GM12873 (cell line): ENCODE measurements at regions not wholly inside any gene's neighbourhood (a gene's known extent, or its start where the extent isn't known, plus 50 kb on each side); places are given as distances from the start of the nearest gene placed in this dataset.

ENCODE experiments used
- CTCF ChIP-seq: IDR thresholded peaks from 2 replicates; pipeline ENCODE4 v1.5.1; 2012; ENCODE audit warnings: low read depth, mild to moderate bottlenecking, moderate library complexity, low read length, control low read depth; ENCODE audit not compliant: insufficient read depth; ENCODE audit errors: missing control alignments

GRCh38 chr18:33517950-33518349 is 60.1 kb upstream of the ASXL3 start:
- TF ChIP-seq CTCF = no peak

GRCh38 chr18:33513027-33513426 is 65.0 kb upstream of the ASXL3 start:
- no peak for TF ChIP-seq CTCF

GRCh38 chr18:33507019-33507418 is 66.5 kb upstream of the CCDC178 start:
- TF ChIP-seq CTCF = no peak

GRCh38 chr18:33505798-33506197 is 65.3 kb upstream of the CCDC178 start:
- TF ChIP-seq CTCF = no peak

GRCh38 chr18:33505297-33505696 is 64.8 kb upstream of the CCDC178 start:
- no peak for TF ChIP-seq CTCF

GRCh38 chr18:33495278-33495677 is 54.8 kb upstream of the CCDC178 start:
- TF ChIP-seq CTCF = peak; percentile 52
